ENCODE measurements at regions not wholly inside any gene's neighbourhood (a gene's known extent, or its start where the extent isn't known, plus 50 kb on each side); places are given as distances from the start of the nearest gene placed in this dataset.

GRCh38 chr3:61356685-61357084, 105.4 kb upstream of the FHIT start:
- no peak for TF ChIP-seq CTCF (IDR thresholded peaks at IDR 0.05)
- TF ChIP-seq POLR2A (IDR thresholded peaks at IDR 0.05) = no peak
